ENCODE measurements at regions not wholly inside any gene's neighbourhood (a gene's known extent, or its start where the extent isn't known, plus 50 kb on each side); places are given as distances from the start of the nearest gene placed in this dataset.

- no peak for DNase-seq
These were observed 505.9 kb upstream of the MANEA start for GRCh38 chr6:95071464-95071863.

GRCh38 chr6:95078457-95078856 lies 498.9 kb upstream of the MANEA start:
- no peak for DNase-seq

- no peak for DNase-seq
These were observed 496.1 kb upstream of the MANEA start for GRCh38 chr6:95081231-95081630.

GRCh38 chr6:95081949-95082348 lies 495.4 kb upstream of the MANEA start:
- no peak for DNase-seq

DNA sequence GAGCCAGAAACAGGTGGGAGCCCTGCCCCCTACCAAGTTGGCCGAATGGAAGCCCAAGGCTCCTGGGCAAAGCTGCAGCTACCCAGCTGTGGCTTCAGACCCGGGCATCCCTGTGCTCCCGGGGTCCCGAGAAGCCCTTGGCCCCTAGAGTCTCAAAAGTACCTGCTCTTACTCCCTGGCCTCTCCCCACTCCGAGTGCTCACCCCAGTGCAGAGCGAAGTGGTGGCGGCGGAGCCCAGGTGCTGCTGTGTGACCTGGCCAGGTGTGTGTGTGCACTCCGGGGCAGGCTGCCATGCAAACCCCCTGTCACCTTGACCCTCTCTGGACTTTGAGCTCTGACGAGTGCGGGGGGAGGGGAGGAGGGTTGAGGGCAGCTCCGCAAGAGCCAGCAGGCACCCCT lies 493.8 kb upstream of the MANEA start:
- DNase-seq, result no peak

DNA sequence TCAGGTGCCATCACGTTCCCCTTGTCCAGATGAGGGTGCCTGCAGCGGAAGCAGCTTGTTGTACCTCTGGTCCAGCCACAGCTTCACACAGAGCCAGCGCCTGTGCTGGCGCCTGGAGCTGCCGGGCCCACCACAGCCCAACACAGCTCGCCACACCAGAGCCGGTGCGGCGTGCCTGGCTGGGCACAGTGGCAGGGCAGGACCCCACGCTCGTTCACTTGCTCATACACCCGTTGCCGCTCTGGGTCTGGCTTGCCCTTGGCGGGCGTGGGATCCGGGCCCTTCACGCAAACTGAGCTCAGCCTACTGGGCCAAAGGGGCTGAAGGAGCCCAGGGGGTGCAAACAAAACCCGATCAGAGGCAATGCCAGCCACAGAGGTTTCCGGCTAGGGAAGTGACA lies 492.5 kb upstream of the MANEA start:
- DNase-seq, result no peak

- DNase-seq, result no peak
These were observed 489.8 kb upstream of the MANEA start for GRCh38 chr6:95087394-95088097.

DNA sequence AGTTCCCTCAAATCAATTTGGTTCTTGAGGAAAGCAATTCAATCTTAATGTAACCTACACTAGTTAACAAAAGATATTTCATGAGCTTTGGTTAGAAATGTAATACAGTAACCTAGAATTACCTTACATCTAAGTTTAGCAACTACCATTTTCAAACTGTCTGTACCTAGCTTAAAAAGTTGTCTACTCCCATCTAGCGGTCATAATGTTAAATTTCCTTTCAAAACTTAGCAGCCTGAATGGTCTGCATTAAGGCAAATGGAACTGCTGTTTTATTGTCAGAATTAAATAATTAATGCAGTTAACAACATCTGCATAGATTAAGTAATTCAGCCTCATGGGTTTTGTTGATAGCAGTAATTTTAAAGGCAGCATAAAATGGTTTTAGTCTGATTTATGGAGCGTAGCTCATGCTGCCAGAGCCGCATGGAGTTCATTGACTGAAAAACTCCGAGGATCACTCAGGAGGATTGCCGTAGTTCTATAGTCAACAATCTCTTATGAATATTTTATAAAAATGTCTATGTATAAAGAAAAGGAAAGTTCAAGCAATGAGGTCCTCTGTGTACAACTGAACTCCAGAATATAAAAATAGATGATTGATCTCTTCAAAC lies 485.4 kb upstream of the MANEA start:
- no peak for DNase-seq

DNA sequence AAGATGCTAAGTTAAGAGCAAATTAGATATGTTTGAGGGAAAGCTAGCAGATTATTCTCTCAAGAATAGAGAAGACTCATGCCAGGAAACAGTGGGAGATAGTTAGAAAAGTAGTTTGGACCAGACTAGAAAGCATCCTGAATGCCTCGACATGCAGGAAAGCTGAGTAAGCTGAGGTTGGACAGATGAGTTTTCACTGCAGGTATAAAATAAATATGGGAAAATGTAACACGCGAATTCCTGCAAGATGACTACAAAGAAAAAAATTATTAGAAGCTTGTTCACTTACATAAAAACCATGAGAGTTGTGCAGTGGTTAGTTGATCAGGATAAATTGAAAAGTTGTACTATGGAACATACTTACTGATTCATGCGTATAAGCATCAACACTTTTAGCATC lies 484.2 kb upstream of the MANEA start:
- no peak for DNase-seq

- DNase-seq, result no peak
These were observed 482.3 kb upstream of the MANEA start for GRCh38 chr6:95094751-95095663.

- DNase-seq, result no peak
These were observed 481.5 kb upstream of the MANEA start for GRCh38 chr6:95095855-95096254.

DNA sequence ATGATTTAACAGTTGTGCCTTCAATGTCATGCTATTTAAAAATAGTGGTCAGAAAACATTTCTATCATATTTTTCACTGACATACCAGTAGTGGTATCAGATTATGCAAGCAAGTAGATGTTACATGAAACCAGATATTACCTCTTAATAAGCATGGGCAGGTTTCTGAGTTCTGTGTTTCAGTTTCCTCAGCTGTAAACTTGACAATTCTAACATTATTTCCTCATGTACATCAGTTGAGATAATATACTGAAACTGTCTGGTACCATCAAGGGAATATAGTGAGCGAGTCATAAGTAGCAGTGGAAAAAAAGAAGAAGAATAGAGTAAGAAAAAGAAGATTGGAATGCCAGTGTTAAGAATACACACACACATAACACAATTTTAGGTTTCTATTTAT lies 477.9 kb upstream of the MANEA start:
- no peak for DNase-seq

- no peak for DNase-seq
These were observed 468.1 kb upstream of the MANEA start for GRCh38 chr6:95109212-95109611.

DNA sequence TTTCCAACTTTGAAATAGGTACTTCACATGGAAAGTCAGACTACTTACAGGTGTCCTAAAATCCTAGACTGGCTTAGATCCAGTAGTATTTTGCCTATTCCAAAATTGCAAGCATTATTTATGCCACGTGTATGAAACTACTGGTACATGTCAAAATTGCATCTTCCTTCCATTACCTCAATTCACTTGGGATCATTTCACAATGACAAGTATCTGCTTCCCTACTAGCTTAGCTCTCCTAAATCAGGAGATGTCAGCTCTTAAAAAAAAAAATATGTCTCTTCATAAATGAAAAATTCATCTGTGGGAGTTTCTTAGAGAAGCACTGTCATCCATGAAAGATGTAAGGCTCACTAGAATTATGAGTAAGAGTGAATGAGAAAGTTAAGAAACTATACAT lies 466.6 kb upstream of the MANEA start:
- DNase-seq, result no peak

GRCh38 chr6:95117236-95117635 lies 460.1 kb upstream of the MANEA start:
- no peak for DNase-seq

DNA sequence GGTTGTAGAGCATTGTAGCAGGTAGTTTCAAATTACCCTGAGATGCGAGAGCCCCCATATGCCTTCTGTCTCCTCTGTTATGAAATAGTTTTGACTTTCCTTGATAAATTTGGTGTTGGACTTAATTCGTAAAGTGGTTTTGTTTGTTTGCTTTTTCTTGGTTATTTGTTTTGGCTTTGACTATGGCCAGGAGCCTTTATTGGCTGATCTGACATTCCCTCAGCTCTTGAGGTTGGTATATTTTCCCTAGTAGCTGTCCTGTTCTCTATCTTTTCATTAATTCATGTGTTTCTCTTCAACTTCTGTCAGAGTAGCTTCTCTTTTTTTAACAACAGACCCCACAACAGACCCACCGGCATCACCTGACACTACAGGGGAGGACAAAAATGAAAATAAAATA lies 457.4 kb upstream of the MANEA start:
- DNase-seq, result no peak

DNA sequence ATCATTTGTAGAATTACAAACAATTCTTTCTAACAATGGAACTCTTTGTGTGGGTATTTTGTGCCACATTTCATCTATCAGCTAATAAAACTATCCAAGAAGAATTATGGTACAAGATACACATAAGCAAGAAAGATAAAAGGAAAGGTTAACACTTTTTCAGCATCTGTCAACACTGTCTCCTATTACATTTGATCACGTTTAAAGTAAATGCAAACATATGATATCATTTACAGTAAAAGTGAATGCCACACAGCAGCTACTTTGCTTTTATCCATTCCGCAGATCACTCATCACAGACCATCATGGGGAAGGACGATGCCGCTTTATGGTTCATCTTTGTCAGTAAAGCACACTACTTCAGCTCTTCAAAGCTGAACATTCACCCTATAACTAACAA lies 456.4 kb upstream of the MANEA start:
- no peak for DNase-seq

GRCh38 chr6:95127261-95127660 lies 450.1 kb upstream of the MANEA start:
- no peak for DNase-seq

DNA sequence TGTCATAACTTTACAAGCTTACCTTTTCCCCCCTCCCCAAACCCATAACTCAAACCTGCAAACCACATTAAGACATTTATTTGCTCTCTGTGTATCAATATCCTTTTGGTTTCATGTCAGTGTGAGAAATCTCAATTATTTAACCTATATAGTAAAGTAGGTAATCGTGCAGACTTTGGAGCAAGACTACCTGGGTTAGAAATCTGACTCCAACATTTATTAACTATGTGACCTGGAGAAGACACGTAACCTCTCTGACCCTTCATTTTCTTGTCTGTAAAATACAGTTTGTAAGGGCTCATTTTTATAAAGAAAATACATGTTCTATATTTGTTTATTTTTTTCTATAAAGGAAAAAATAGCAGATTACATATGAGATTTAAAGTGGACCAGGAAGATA lies 448.9 kb upstream of the MANEA start:
- no peak for DNase-seq

- DNase-seq, result no peak
These were observed 448.4 kb upstream of the MANEA start for GRCh38 chr6:95128947-95129346.

DNA sequence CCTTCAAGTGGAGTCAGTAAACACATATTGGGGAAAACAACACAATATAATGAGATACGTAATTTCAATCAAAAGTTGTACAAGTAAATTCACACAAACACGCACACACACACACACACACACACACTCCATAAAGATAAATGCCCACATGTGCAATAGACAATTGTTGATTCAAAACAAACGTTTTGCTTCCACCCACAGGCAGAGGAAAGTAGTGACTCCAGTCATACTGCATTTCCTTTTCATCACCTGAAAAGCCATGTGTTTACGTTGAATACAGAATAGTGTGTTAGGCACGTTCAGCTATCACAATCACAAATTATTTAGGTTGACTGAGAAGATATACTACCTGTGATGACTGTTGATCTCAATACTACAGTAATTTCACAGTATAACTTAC lies 443.8 kb upstream of the MANEA start:
- DNase-seq, result no peak

DNA sequence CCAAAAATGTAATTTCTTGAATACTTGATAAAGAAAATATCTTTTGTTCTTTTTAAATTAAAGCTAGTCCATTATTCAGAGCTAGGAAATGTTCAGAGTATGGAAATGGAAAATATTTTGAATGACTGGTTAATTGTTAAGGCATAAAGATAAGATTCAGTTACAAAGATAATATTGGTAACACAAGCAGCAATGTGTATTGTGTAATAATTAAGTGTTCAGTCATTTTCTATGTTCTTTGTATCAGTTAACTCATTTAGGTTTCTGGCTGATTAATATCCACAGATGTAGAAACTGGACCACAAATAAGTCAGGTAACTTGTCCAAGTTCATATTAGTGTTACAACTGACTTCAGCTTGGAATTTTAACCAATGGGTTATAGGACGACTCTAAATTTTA lies 442.2 kb upstream of the MANEA start:
- DNase-seq, result no peak

- DNase-seq, result no peak
These were observed 435.2 kb upstream of the MANEA start for GRCh38 chr6:95142101-95142500.

Measured in CD4-positive, alpha-beta T cell treated with Interleukin-1 beta for 1 hour (primary cell).